ENCODE measurements at regions not wholly inside any gene's neighbourhood (a gene's known extent, or its start where the extent isn't known, plus 50 kb on each side); places are given as distances from the start of the nearest gene placed in this dataset.

- intact Hi-C loops (cut with DNase I; ENCODE audit: low total_unique reads) = no loop called here
- no peak overlapping the region for H3K4me3 ChIP-seq (ENCODE audit: low read depth, poor library complexity, severe bottlenecking)
- no peak for TF ChIP-seq POLR2A (IDR thresholded peaks at IDR 0.05)
- no peak for TF ChIP-seq CTCF (IDR thresholded peaks at IDR 0.05)
- 27 to 35% methylated on average over 13 of the region's 13 CpGs for WGBS, 2 donors
- DNase-seq (ENCODE audit: low spot score in 2 of 2) = no peak
These were observed 152.1 kb downstream of the PMP22 start for GRCh38 chr17:15112846-15113617.

GRCh38 chr17:15109608-15110007, 155.5 kb downstream of the PMP22 start:
- WGBS, 2 donors = 61 to 63% methylated on average over 3 of the region's 3 CpGs
- H3K4me3 ChIP-seq (ENCODE audit: low read depth, poor library complexity, severe bottlenecking) = no peak overlapping the region
- intact Hi-C loops (cut with DNase I; ENCODE audit: low total_unique reads) = no loop called here
- no peak for DNase-seq (ENCODE audit: low spot score in 2 of 2)
- no peak for TF ChIP-seq CTCF (IDR thresholded peaks at IDR 0.05)
- no peak for TF ChIP-seq POLR2A (IDR thresholded peaks at IDR 0.05)

GRCh38 chr17:15108992-15109391, 156.1 kb downstream of the PMP22 start:
- TF ChIP-seq CTCF (IDR thresholded peaks at IDR 0.05) = no peak
- no peak for DNase-seq (ENCODE audit: low spot score in 2 of 2)
- intact Hi-C loops (cut with DNase I; ENCODE audit: low total_unique reads) = no loop called here
- WGBS, 2 donors = 67 to 69% methylated on average over 3 of the region's 3 CpGs
- H3K4me3 ChIP-seq (ENCODE audit: low read depth, poor library complexity, severe bottlenecking) = no peak overlapping the region

- H3K4me3 ChIP-seq (ENCODE audit: low read depth, poor library complexity, severe bottlenecking) = no peak overlapping the region
- WGBS, 2 donors = 53 to 55% methylated on average over 3 of the region's 3 CpGs
- DNase-seq (ENCODE audit: low spot score in 2 of 2) = no peak
- intact Hi-C loops (cut with DNase I; ENCODE audit: low total_unique reads) = no loop called here
- TF ChIP-seq CTCF (IDR thresholded peaks at IDR 0.05) (no peak), POLR2A (IDR thresholded peaks at IDR 0.05) (no peak)
These were observed 158.6 kb downstream of the PMP22 start for GRCh38 chr17:15106540-15106939.

- no peak overlapping the region for H3K4me3 ChIP-seq (ENCODE audit: low read depth, poor library complexity, severe bottlenecking)
- WGBS, 2 donors = 95 to 96% methylated on average over 4 of the region's 4 CpGs
- DNase-seq (ENCODE audit: low spot score in 2 of 2) = no peak
- TF ChIP-seq CTCF (IDR thresholded peaks at IDR 0.05) = no peak
- TF ChIP-seq POLR2A (IDR thresholded peaks at IDR 0.05) = no peak
- intact Hi-C loops (cut with DNase I; ENCODE audit: low total_unique reads) = no loop called here
These were observed 161.3 kb downstream of the PMP22 start for GRCh38 chr17:15103785-15104184.

GRCh38 chr17:15101175-15101574, 164.0 kb downstream of the PMP22 start:
- WGBS, 2 donors = 77 to 86% methylated on average over 2 of the region's 2 CpGs
- intact Hi-C loops (cut with DNase I; ENCODE audit: low total_unique reads) = no loop called here
- H3K4me3 ChIP-seq (ENCODE audit: low read depth, poor library complexity, severe bottlenecking) = no peak overlapping the region
- TF ChIP-seq POLR2A (IDR thresholded peaks at IDR 0.05) = no peak
- TF ChIP-seq CTCF (IDR thresholded peaks at IDR 0.05) = no peak
- DNase-seq (ENCODE audit: low spot score in 2 of 2) = no peak
